Posterior cingulate gyrus (tissue), 11 donors: ENCODE measurements at regions not wholly inside any gene's neighbourhood (a gene's known extent, or its start where the extent isn't known, plus 50 kb on each side); places are given as distances from the start of the nearest gene placed in this dataset.
"Not testable (repeated sequence)": the region's sequence is repeated elsewhere in the genome, so short reads cannot be mapped to it uniquely, and the experiment has no call there.

ENCODE experiments used
- DNase-seq, 10 donors: peaks; one replicate each; pipeline versions ENCODE4 v3.0.0 to v3.0.0-alpha.2; 2020 to 2021; ENCODE audit warnings: mixed read lengths in 3 of 10
- intact Hi-C: fragments of 100-400 bp; cut with DNase I; formaldehyde crosslinking; loops from one replicate; pipeline ENCODE4 v1.15.1; 2023

- intact Hi-C loops: no loop called here
- peak in 5 of 10 donors; percentile 7 to 66 (median 43) for DNase-seq
Observed at GRCh38 chr16:88306860-88307545, 75.8 kb upstream of the ZNF469 start.

- intact Hi-C loops: no loop called here
- peak in 3 of 10 donors; percentile 43 to 62 (median 54) for DNase-seq
Observed at GRCh38 chr16:88308441-88309173, 74.2 kb upstream of the ZNF469 start.

DNA sequence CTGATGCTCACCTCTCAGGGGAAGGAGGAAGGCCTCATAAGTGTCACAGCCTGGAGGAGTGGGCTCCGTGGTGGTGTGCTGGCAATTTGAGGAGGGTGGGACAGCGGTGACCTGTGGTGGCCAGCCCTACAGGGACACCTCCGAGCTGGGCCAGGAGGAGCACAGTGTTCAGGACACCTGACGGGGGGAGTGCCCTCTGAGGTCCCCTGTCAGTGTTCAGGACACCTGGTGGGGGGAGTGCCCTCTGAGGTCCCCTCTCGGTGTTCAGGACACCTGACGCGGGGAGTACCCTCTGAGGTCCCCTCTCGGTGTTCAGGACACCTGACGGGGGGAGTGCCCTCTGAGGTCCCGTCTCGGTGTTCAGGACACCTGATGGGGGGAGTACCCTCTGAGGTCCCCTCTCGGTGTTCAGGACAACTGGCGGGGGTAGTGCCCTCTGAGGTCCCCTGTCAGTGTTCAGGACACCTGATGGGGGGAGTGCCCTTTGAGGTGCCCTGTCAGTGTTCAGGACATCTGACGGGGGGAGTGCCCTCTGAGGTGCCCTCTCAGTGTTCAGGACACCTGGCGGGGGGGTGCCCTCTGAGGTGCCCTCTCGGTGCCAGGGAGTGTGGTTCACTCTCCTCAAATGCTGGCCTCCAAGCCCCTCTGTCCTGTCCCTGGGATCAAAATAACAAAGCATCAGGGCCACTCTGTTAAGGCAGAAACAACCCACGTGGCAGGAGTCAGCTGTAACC lies 73.4 kb upstream of the ZNF469 start:
- DNase-seq: peak in 4 of 10 donors; percentile 22 to 55 (median 36)
- intact Hi-C loops: no loop called here

DNA sequence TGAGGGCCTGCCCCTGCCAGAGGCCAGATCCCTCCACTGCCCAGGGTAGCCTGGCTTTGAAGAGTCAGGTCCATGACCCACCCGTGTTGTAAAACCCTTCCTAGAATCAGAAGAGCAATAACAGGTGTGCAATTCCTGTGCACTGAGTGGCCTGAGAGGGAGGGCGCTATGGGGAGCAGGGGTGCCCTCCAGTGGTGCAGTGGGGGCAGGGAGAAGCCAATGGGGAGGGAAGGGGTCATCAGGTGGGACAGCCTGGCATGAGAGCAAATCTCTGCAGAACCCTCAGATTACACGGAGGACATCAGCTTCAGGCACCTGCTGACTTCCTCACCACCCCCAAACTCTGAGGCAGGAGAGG lies 72.9 kb upstream of the ZNF469 start:
- intact Hi-C loops: no loop called here
- peak in 2 of 10 donors; percentile 40 to 44 for DNase-seq

DNA sequence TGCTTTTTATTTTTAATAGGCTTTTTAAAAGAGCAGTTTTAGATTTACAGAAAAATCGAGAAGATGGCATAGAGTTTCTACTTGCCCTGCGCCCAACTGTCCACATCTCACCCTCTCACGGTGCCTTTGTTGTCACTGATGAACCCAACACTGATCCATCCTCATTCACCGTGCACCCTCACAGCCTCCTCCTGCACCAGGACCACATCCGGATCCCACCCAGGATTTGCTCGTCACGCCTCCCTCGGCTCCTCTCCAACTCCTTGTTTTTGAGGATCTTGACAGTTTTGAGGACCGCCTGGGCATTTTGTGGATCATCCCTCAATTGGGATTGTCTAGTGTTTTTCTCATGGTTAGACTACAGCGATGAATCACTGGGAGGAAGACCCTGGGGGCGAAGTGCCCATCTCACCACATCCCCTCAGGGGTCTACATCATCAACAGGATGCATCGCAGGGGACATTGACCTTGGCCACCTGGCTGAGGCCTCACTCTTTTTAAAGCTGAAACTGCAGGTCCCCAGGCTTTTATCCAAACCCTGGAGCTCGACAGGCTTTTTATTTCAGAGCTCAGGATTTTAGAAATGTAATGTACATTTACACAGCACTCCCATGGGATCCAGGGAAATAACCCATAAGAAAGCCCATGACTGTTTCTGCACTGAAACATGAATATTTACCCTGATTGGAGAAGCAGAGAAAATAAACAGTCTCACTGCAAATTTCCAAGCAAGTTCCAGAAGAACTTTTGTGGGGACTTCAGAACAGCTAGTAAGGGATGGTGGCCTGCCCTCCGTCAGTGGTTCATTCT lies 71.8 kb upstream of the ZNF469 start:
- intact Hi-C loops: no loop called here
- peak in 3 of 10 donors; percentile 26 to 72 (median 69) for DNase-seq

DNA sequence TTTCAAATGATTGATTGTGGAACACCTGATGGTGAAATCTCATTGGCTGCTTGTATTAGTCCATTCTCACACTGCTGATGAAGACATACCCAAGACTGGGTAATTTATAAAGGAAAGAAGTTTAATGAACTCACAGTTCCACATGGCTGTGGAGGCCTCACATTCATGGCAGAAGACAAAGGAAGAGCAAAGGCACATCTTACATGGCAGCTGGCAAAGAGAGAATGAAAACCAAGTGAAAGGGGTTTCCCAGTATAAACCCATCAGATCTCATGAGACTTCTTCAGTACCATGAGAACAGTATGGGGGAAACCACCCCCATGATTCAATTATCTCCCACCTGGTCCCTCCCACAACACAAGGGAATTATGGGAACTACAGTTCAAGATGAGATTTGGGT lies 70.9 kb upstream of the ZNF469 start:
- DNase-seq, intact Hi-C loops: not testable (repeated sequence)

DNA sequence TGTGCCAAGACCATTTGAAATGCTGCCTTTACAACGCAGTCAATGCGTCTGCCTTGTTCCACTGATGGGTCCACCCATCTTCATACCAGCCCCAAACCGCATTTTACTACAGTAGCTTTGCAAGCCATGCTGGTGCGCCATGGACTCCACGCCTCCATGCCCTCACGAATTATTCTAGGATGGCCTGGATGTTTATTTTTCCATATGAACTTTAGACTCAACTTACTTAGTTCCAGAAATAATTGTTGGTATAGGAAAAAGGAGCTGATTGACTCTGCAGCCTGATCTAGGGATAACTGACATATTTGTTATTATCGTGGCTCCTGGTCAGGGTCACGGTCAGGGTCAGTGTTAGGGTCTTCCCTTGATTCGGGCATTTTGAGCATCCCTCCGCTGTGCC lies 70.0 kb upstream of the ZNF469 start:
- intact Hi-C loops: no loop called here
- peak in 1 of 10 donors; percentile 11 for DNase-seq

DNA sequence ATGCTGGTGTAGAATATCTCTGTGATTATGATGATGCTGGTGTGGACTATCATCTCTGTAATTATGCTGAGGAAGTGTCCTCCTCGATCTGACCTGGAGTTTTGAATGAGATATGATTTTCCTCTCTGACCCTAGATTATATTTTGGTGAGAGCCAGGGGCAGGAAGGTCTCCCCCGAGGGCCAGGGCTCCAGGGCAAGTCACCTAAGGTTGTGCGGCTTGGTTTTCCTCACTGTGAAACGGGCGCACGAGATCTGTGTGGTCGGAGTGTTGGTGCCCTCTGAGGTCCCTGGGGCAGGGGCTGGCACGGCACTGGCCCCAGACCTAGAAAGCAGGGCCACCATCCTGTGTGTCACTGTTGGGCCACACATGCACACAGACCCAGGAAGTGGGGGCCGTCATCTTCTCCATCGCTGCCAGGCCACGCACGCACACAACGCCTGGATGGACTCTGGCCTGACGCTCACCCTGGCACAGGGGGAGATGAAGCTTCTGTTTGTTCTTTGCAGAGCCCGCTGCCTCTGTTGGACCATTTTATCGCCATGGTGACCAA lies 67.7 kb upstream of the ZNF469 start:
- intact Hi-C loops: no loop called here
- peak in 4 of 10 donors; percentile 9 to 72 (median 66) for DNase-seq

GRCh38 chr16:88315543-88316105 lies 67.1 kb upstream of the ZNF469 start:
- intact Hi-C loops: no loop called here
- DNase-seq: peak in 4 of 10 donors; percentile 21 to 74 (median 58)

DNA sequence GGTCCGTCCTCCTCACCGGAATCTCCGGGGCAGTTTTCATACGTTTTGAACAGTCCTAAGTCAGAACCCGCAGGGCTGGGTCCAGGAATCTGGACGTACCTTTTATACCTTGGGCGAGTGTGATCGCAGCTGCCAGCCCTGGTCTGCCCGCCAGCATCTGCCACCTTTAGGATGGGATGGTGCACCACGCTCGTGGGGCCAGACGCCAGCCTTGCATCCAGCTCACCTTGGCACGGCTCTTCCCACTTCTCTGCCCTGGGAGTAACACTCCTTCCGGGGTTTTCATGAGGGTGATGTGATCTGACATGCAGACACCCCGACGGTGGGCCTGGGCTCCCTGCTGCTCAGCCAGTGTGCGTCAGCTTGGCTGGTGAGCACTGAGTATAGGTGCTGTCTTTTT lies 66.6 kb upstream of the ZNF469 start:
- intact Hi-C loops: no loop called here
- peak in 3 of 10 donors; percentile 15 to 74 (median 64) for DNase-seq

DNA sequence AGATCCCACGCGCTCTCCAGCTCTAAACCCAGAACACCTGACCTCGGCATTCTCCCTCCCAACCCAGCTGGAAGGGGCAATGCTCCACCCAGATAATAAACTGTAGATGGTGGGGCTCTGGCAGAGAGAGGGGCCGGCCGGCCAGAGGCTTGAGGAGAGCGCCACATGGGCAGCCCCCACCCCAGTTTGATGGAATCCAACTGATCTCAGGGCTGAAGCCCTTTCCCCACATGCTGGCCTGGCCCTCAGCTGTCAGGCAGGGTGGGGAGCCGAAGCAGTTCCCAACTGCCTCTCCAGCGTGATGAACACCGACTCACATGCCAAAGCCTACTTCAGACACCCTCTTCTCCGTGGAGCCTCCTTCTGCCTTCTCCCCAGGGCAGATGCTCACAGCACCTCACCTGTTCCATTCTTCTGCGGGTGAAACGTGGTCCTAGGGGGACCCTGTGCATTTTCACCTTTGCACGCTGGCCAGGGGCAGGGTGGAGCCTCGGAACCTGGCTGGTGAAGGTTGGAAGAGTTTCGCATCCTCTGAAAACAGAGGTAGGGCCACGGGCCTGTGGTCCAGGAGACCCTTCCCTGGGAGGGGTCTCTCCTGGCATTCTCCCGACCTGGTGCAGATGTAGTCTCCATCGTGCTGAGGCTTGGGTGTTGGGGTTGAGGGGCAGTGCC lies 65.7 kb upstream of the ZNF469 start:
- intact Hi-C loops: no loop called here
- peak in 4 of 10 donors; percentile 6 to 72 (median 44) for DNase-seq

DNA sequence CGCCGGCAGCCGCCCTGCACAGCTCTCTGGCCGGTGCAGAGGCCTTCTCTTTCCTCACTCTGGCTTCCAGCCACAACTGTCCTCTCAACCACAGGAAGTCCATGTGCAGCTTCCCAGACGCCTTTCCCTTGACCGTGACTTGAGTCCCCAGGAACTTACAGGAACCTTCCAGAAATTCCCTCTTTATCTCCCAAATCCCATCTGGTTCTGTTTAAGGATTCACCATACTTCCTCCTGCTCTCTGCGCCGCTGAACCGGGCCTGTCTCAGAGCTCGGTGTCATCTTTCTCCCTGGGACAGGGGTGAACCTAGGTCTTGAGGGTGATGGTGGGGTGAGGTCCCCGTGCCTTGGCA lies 65.2 kb upstream of the ZNF469 start:
- intact Hi-C loops: no loop called here

GRCh38 chr16:88318051-88318450 lies 64.7 kb upstream of the ZNF469 start:
- intact Hi-C loops: no loop called here
- DNase-seq: peak in 4 of 10 donors; percentile 19 to 70 (median 67)

More for the DNA sequence above, 65.2 kb upstream of the ZNF469 start:
- DNase-seq: peak in 3 of 10 donors; percentile 17 to 58 (median 46)

DNA sequence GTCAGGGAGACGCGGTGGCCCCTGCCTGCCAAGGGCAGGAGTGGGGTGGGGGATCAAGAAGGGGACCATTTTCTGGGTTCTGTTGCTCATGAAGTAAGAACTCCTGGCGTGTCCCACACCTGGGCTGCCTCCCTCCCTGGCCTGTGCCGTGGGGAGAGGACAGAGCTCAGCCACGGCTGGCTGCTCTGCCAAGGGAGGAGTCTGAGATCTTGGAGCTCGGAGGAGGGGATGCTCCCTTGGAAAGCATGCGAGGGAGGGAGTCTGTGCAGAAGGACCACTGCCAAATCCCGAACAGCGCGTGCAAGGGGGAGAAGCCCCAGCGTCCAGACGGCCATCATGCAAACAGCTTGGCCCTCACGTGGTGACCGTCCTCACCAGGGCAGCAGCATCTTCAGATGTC lies 64.2 kb upstream of the ZNF469 start:
- intact Hi-C loops: no loop called here
- DNase-seq: peak in 4 of 10 donors; percentile 9 to 83 (median 66)

DNA sequence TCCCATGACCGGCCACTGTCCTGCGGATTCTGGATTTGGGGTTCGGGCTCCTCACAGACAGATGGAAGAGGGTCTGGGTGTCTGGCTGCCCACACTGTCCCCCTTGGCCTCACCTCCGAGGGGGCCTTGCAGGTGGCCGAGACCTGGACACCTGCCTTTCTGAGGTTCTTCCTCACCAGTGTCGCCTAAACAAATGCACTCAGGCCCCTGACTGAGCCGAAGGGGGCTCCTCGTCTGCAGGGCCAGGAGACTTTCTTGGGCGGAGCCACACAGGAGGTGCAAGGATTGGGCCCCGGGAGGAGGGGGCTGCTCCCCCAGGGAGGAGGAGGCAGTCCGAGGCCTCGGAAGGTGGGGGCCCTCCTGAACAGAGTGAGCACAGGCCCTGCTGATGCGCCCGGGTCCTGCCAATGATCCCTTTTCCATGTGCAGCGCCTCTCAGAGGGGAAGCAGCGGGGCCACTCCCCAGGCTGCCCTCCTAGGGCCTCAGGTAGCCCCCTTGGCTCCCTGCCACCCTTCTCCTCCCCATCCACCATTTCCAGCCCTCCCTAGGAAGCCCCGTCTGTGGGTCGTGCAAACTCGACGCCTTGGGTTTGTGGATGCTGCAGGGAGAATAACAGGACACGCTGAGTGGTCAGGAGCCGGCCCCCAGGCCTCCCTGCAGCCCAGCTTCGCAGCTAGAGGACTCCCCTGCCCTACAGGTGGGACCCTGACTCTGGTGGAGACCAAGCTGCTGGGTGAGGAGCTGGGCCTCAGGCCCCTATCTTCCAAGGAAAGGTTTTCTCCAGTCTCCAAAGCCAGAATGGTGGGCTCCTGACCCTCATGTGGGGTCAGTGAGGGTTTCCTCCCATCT lies 63.4 kb upstream of the ZNF469 start:
- peak in 3 of 10 donors; percentile 19 to 77 (median 68) for DNase-seq

DNA sequence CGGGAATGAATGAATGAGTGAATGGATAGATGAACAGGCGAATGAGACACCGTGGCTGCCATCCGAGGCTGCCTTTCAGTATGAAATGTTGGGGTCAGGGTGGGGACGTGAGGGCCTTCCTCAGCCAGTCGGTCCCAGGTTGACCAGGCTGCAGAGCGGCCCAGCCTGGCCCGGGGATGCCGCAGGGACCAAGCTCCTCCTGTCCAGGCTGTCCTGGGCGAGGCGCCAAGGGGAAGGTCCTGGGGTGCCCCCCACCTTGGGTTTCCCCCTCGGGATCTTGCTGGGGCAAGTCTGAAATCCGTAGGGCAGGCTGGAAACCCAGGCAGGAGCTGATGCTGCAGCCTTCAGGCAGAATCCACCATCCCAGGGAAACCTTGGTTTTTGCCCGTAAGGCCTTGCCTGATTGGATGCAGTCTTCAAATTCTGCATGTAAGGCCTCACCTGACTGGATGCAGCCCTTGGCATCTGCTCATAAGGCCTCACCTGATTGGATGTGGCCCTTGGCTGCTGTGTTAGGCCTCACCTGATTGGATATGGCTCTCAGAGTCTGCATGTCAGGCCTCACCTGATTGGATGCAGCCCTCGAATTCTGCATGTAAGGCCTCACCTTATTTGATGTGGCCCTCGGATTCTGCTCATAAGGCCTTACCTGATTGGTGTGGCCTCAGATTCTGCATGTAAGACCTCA lies 61.7 kb upstream of the ZNF469 start:
- DNase-seq: peak in 3 of 10 donors; percentile 14 to 79 (median 44)
- intact Hi-C loops: no loop called here

More for the DNA sequence above, 63.4 kb upstream of the ZNF469 start:
- intact Hi-C loops: no loop called here
